H9 (cell line): ENCODE measurements at regions not wholly inside any gene's neighbourhood (a gene's known extent, or its start where the extent isn't known, plus 50 kb on each side); places are given as distances from the start of the nearest gene placed in this dataset.

ENCODE experiments used
- DNase-seq: peaks from one replicate; pipeline ENCODE4 v3.0.0-alpha.2; 2017
- H2AFZ ChIP-seq: one replicate; pipeline ENCODE4 v1.6.1; 2013; ENCODE audit warnings: mild to moderate bottlenecking, low read length, control low read depth, moderate library complexity
- H2AK5ac ChIP-seq: 2 replicates; pipeline ENCODE4 v1.6.1; 2013; ENCODE audit warnings: low read length, control low read depth, mixed read lengths; ENCODE audit not compliant: insufficient read length
- H2BK120ac ChIP-seq: one replicate; pipeline ENCODE4 v1.6.1; 2013; ENCODE audit warnings: low read depth, mild to moderate bottlenecking, low read length, control low read depth, inconsistent platforms; ENCODE audit not compliant: poor library complexity, severe bottlenecking
- H2BK12ac ChIP-seq: 2 replicates; pipeline ENCODE4 v1.6.1; 2013; ENCODE audit warnings: low read length, control low read depth, mixed read lengths, low read depth; ENCODE audit not compliant: insufficient read length
- H2BK15ac ChIP-seq: 2 replicates; pipeline ENCODE4 v1.6.1; 2013; ENCODE audit warnings: low read depth, low read length, control low read depth
- H2BK20ac ChIP-seq: one replicate; pipeline ENCODE4 v1.6.1; 2013; ENCODE audit warnings: low read depth, mild to moderate bottlenecking, low read length, control low read depth, inconsistent platforms; ENCODE audit not compliant: poor library complexity, severe bottlenecking
- H2BK5ac ChIP-seq: 2 replicates; pipeline ENCODE4 v1.6.1; 2013; ENCODE audit warnings: low read length, control low read depth, mixed read lengths; ENCODE audit not compliant: insufficient read length
- H3K14ac ChIP-seq: 2 replicates; pipeline ENCODE4 v1.6.1; 2013; ENCODE audit warnings: low read length, control low read depth; ENCODE audit not compliant: insufficient read depth
- H3K18ac ChIP-seq: 2 replicates; pipeline ENCODE4 v1.6.1; 2013; ENCODE audit warnings: low read depth, mild to moderate bottlenecking, mixed read lengths, low read length, control low read depth; ENCODE audit not compliant: insufficient read length
- H3K23ac ChIP-seq: 2 replicates; pipeline ENCODE4 v1.6.1; 2013; ENCODE audit warnings: low read length, control low read depth, mixed read lengths, low read depth; ENCODE audit not compliant: insufficient read length
- H3K23me2 ChIP-seq: 2 replicates; pipeline ENCODE4 v1.6.1; 2013; ENCODE audit warnings: low read depth, mild to moderate bottlenecking, mixed read lengths, low read length, control low read depth; ENCODE audit not compliant: insufficient read length, poor library complexity, severe bottlenecking
- H3K27ac ChIP-seq: 2 replicates; pipeline ENCODE4 v1.5.1; 2013; ENCODE audit warnings: low read length, control low read depth, mixed read lengths, low read depth; ENCODE audit not compliant: insufficient read length
- H3K27me3 ChIP-seq: 2 replicates; pipeline ENCODE4 v1.6.1; 2013; ENCODE audit warnings: low read length, control low read depth, inconsistent platforms; ENCODE audit not compliant: insufficient read depth
- H3K4ac ChIP-seq: 2 replicates; pipeline ENCODE4 v1.6.1; 2013; ENCODE audit warnings: low read depth, mild to moderate bottlenecking, control low read depth, inconsistent platforms, low read length, moderate library complexity
- H3K4me1 ChIP-seq: 2 replicates; pipeline ENCODE4 v1.6.1; 2013; ENCODE audit warnings: low read length, control low read depth, inconsistent platforms; ENCODE audit not compliant: insufficient read depth
- H3K4me2 ChIP-seq: 2 replicates; pipeline ENCODE4 v1.6.1; 2013; ENCODE audit warnings: low read length, control low read depth, mixed read lengths; ENCODE audit not compliant: insufficient read length, insufficient read depth
- H3K56ac ChIP-seq: 2 replicates; pipeline ENCODE4 v1.6.1; 2013; ENCODE audit warnings: low read depth, mild to moderate bottlenecking, mixed read lengths, low read length, control low read depth; ENCODE audit not compliant: insufficient read length
- H3K79me1 ChIP-seq: 2 replicates; pipeline ENCODE4 v1.6.1; 2013; ENCODE audit warnings: low read depth, mild to moderate bottlenecking, moderate library complexity, low read length, control low read depth, inconsistent platforms; ENCODE audit not compliant: insufficient read depth, poor library complexity, severe bottlenecking
- H3K79me2 ChIP-seq: 2 replicates; pipeline ENCODE4 v1.6.1; 2013; ENCODE audit warnings: low read length, control low read depth, inconsistent platforms; ENCODE audit not compliant: insufficient read depth
- H3K9ac ChIP-seq: 2 replicates; pipeline ENCODE4 v1.6.1; 2013; ENCODE audit warnings: low read length, control low read depth, mixed read lengths; ENCODE audit not compliant: insufficient read length; ENCODE audit errors: extremely low read depth
- H3K9me3 ChIP-seq: one replicate; pipeline ENCODE4 v1.6.1; 2013; ENCODE audit warnings: low read depth, low read length, inconsistent platforms; ENCODE audit not compliant: control insufficient read depth
- H3T11ph ChIP-seq: one replicate; pipeline ENCODE4 v1.6.1; 2013; ENCODE audit warnings: mild to moderate bottlenecking, low read length, control low read depth, inconsistent platforms
- H4K20me1 ChIP-seq: one replicate; pipeline ENCODE4 v1.6.1; 2013; ENCODE audit not compliant: control insufficient read depth, insufficient read length, insufficient read depth
- H4K5ac ChIP-seq: 2 replicates; pipeline ENCODE4 v1.6.1; 2013; ENCODE audit warnings: low read depth, mild to moderate bottlenecking, mixed read lengths, low read length, control low read depth; ENCODE audit not compliant: insufficient read length
- H4K8ac ChIP-seq: replicated peaks from 2 replicates; pipeline ENCODE4 v1.6.1; 2013; ENCODE audit warnings: low read length, control low read depth, mixed read lengths, low read depth; ENCODE audit not compliant: insufficient read length
- H4K91ac ChIP-seq: 2 replicates; pipeline ENCODE4 v1.6.1; 2013; ENCODE audit warnings: low read depth, mild to moderate bottlenecking, moderate library complexity, mixed read lengths, low read length, control low read depth; ENCODE audit not compliant: insufficient read length
- H3K27ac Mint-ChIP-seq, 3 experiments: 2 replicates in 2 of 3; 3 replicates in 1 of 3; pipeline ENCODE4 v1.8.0; 2020 to 2021; ENCODE audit warnings: mixed read lengths in 3 of 3, mild to moderate bottlenecking in 1 of 3, moderate library complexity in 1 of 3
- H3K27me3 Mint-ChIP-seq: 2 replicates; pipeline ENCODE4 v1.8.0; 2021; ENCODE audit warnings: low read depth, mild to moderate bottlenecking, moderate library complexity, mixed read lengths
- H3K36me3 Mint-ChIP-seq, 3 experiments: 2 replicates in 2 of 3; 3 replicates in 1 of 3; pipeline ENCODE4 v1.8.0; 2020 to 2021; ENCODE audit warnings: low read depth in 3 of 3, mixed read lengths in 3 of 3; ENCODE audit not compliant: insufficient read depth in 1 of 3
- H3K4me1 Mint-ChIP-seq, 2 experiments: 2 replicates each; pipeline ENCODE4 v1.8.0; 2020; ENCODE audit warnings: mixed read lengths in 2 of 2
- H3K4me3 Mint-ChIP-seq, 2 experiments: 2 replicates in 1 of 2; 3 replicates in 1 of 2; pipeline ENCODE4 v1.8.0; 2020 to 2021; ENCODE audit warnings: mild to moderate bottlenecking in 2 of 2, mixed read lengths in 2 of 2, moderate library complexity in 1 of 2
- H3K9me3 Mint-ChIP-seq, 2 experiments: 2 replicates in 1 of 2; 3 replicates in 1 of 2; pipeline ENCODE4 v1.8.0; 2020; ENCODE audit warnings: mild to moderate bottlenecking in 2 of 2, mixed read lengths in 2 of 2, moderate library complexity in 1 of 2
- CTCF ChIP-seq: fragments of 200-600 bp; sonication (generic); conservative IDR thresholded peaks from 3 replicates; pipeline ENCODE4 v1.8.0; 2021; ENCODE audit warnings: antibody characterized with exemption, mild to moderate bottlenecking
- WGBS: extraction: QIAGEN DNeasy Blood & Tissue Kit; methylation state at CpG from one replicate; pipeline ENCODE4 v1.1.7; 2013; ENCODE audit warnings: missing lambda C conversion rate, low lambda C conversion rate, mixed read lengths; ENCODE audit not compliant: insufficient read length; ENCODE audit errors: extremely low coverage; 5-methylcytosine and 5-hydroxymethylcytosine counted together

- Histone ChIP-seq H3K27me3 (no peaks in the 10 kb centered on the region), H3K18ac (no peak overlapping the region), H3K4me1 (peaks cover 6% of the 10 kb centered on the region; the same call in 1 of the 2 replicates), H4K5ac (no peak overlapping the region), H3K4me2 (no peak overlapping the region), H3K9me3 (no peaks in the 10 kb centered on the region), H2BK15ac (no peak overlapping the region), H2AK5ac (no peak overlapping the region), H4K8ac (no peak overlapping the region), H3K9ac (no peak overlapping the region), H3K56ac (no peak overlapping the region), H3K4ac (no peak overlapping the region), H3T11ph (no peak overlapping the region), H3K14ac (no peak overlapping the region), H4K20me1 (no peaks in the 10 kb centered on the region), H3K23me2 (no peaks in the 10 kb centered on the region), H2BK20ac (no peak overlapping the region), H3K23ac (no peak overlapping the region), H4K91ac (no peak overlapping the region), H2BK5ac (no peak overlapping the region), H3K79me2 (no peaks in the 10 kb centered on the region), H3K79me1 (no peaks in the 10 kb centered on the region), H2BK120ac (no peak overlapping the region), H2BK12ac (no peak overlapping the region), H3K27ac (no peak overlapping the region), H2AFZ (no peak overlapping the region)
- Mint-ChIP-seq H3K4me1 (peaks cover 26 to 27% of the 10 kb centered on the region in 2 experiments), H3K27me3 (peaks cover 2% of the 10 kb centered on the region), H3K4me3 (no peak overlapping the region), H3K27ac (no peak overlapping the region), H3K9me3 (no peaks in the 10 kb centered on the region), H3K36me3 (no peaks in the 10 kb centered on the region)
- no peak for DNase-seq
- no peak for TF ChIP-seq CTCF
- WGBS, result no CpG with 5 or more reads among the region's 4 CpGs
Measured at GRCh38 chr16:17654142-17654541, 183.4 kb upstream of the XYLT1 start.
